Right lobe of liver (tissue), 4 donors: ENCODE measurements at regions not wholly inside any gene's neighbourhood (a gene's known extent, or its start where the extent isn't known, plus 50 kb on each side); places are given as distances from the start of the nearest gene placed in this dataset.

Source experiments
- CTCF ChIP-seq, 4 donors: fragments of 200-600 bp in 3 of 4; fragments of 450-650 bp in 1 of 4; IDR thresholded peaks; one replicate each; pipeline versions ENCODE4 v1.5.1 to v1.8.0; 2016 to 2022; ENCODE audit warnings: antibody characterized with exemption in 4 of 4, mild to moderate bottlenecking in 2 of 4
- POLR2A ChIP-seq: fragments of 450-650 bp; IDR thresholded peaks from one replicate; pipeline ENCODE4 v1.6.1; 2017; ENCODE audit warnings: antibody characterized with exemption, mild to moderate bottlenecking
- donor health status: DM: no; HTN: no; CAD: no.
- donor health status: DM: no; HTN: no; CAD: no.
- donor health status: DM: no; HTN: yes; CAD: no.

GRCh38 chr9:80792726-80793125, 896.6 kb downstream of the TLE1 start:
- TF ChIP-seq CTCF (IDR thresholded peaks at IDR 0.05) (no peak), POLR2A (no peak)
